Islet precursor cell (in vitro differentiated cells): ENCODE measurements at regions not wholly inside any gene's neighbourhood (a gene's known extent, or its start where the extent isn't known, plus 50 kb on each side); places are given as distances from the start of the nearest gene placed in this dataset.
"Not testable (repeated sequence)": the region's sequence is repeated elsewhere in the genome, so short reads cannot be mapped to it uniquely, and the experiment has no call there.

ENCODE experiments used
- DNase-seq: peaks from one replicate; pipeline ENCODE4 v3.0.0-alpha.2; 2018

GRCh38 chr4:112708772-112709171, 71.8 kb downstream of the LARP7 start:
- DNase-seq: no peak

GRCh38 chr4:112714922-112715901, 78.3 kb downstream of the LARP7 start:
- no peak for DNase-seq

DNA sequence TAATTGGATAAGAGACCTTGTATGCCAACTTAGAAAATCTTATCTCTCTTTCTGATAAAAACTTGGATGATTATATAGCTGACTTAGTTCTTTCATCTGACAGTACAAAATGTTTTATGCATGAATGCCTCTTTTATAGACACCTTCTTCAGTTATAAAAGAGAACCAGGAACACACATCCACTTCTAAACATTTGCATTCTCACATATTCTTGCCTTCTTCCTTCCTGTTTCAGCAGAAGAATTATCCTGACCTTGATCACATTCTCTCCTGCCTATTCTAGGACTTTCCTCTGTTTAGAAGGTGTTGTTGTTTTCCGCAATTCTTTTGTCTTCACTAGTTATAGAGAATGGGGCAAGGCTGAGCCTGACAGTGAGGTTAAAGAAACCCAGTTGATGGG, 80.9 kb downstream of the LARP7 start:
- no peak for DNase-seq

DNA sequence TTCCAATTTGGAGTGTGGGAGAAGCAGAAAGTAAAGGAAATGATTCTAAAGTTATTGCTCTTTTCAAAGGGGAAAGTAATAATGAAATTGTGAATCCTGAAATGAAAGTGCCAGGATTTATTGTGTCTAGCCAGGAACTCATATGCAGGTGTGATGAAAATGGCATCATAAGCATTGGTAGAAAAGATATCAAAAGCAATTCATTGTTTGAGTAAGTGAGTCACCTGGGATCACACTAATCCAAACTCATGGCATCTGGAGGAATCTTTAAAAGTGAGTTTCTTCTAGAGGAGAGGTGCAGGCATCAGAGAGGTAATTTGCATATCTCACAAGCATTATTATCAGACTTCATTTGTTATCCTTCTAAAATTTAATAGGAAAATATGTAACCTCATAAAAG, 84.7 kb downstream of the LARP7 start:
- DNase-seq: no peak

DNA sequence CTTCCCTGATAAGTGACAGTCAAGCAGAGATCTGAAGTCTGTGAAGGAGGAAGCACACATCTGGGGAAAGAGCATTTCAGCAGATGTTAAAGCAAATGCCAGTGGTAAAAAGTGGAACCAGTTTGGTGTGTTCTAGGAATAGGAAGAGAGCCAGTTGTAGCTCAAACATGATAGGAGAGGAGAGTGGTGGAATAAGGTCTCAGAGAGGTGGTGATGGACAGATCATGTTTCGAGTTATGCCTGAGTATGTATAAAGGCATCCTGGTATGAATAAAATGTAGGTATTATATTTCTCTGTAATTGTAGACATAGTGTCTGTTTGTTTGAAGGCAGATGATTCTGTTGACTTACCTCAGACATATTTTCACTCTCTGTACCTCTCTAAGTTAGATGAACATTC, 89.1 kb downstream of the LARP7 start:
- no peak for DNase-seq

- not testable (repeated sequence) for DNase-seq
These were observed 90.8 kb downstream of the LARP7 start for GRCh38 chr4:112727728-112728127.

GRCh38 chr4:112731715-112732114, 94.8 kb downstream of the LARP7 start:
- DNase-seq: no peak

DNA sequence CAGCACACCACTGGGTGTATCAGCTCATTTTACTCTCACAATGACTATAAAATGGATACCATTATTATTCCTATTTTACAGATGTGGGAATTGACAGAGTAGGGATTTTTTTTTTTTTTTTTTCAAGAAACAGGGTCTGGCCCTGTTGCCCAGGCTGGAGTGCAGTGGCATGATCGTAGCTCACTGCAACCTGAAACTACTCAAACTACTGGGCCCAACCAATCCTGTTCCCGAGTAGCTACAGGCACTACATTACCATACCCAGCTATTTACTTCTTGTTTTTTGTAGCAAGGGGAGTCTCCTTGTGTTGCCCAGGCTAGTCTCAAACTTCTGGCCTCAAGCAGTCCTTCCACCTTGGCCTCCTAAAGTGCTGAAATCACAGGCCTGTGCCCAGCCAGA, 95.2 kb downstream of the LARP7 start:
- no peak for DNase-seq

GRCh38 chr4:112735474-112735951, 98.6 kb downstream of the LARP7 start:
- no peak for DNase-seq

DNA sequence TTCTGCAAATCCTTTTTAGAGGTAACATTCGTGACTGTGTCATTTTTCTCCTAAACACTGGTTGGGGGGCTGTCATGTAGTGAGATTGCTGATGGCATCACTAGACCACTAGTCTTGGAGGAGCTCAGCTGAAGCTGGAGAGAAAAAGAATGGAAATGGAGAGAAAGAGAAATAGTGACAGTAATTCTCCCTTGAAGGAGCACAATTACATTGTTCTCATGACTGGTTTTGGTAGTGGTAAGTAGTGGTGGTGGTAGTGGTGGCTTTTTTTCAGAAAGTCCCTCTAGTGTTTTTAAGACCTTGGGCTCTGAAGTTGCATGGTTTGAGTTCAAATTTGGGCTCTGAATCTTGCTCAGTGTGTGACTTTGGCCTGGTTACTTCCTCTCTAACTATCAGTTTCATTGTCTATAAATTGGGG, 99.8 kb downstream of the LARP7 start:
- no peak for DNase-seq

GRCh38 chr4:112739442-112739841, 102.5 kb downstream of the LARP7 start:
- no peak for DNase-seq

GRCh38 chr4:112747036-112747435, 110.1 kb downstream of the LARP7 start:
- no peak for DNase-seq

DNA sequence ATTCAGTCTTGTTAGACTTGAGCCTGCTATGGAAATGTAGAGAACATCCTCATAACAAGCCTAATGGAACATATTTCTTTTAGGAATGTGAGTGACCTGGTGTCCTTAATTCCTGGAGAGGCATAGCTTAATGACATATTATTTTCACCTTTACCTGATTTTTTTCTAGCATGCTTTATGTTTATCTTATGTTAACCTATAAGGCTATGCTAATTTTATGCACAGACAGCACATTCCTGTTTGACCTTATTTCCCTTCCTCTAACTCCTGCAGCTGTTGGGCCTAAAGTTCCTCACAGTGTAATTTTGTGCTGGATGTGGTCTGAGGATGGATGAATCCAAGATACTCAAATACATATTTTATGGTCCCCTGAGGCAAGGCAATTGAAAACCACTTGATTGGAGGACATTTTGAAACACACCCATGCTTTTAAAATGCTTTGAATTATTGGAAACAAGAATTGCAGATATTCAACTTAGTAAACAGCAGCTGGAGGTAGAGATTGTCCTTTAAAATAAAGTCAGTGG, 111.5 kb downstream of the LARP7 start:
- no peak for DNase-seq

DNA sequence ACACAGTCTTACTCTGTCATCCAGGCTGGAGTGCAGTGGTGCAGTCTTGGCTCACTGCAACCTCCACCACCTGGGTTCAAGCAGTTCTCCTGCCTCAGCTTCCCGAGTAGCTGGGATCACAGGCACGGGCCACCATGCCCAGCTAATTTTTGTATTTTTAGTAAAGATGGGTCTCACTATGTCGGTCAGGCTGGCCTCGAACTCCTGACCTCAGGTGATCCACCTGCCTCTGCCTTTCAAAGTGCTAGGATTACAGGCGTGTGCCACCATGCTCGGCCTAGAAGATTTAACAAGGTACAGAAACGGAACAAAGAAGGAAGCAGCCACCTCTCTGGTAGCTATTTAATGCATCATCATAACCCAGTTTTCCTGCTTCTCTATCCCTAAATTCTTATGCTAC, 113.8 kb downstream of the LARP7 start:
- not testable (repeated sequence) for DNase-seq

DNA sequence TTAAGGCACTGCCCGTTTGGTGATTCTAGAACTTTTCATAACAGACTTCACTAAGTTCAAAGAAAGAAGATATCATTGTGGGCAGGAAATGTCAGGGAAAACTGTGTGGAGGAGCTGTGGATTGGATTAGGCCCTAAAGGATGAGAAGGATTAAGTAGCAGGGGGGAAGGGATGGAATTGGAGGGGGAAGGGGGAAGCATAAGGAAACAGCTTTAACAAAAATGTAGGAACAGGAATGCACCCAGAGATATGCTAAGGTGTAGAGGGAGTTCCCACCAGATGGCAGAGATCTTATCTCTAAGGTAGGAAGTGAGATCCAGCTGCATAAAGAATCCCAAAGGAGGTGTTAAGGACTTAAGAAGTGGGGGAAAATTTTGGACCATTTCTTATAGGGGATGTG, 114.5 kb downstream of the LARP7 start:
- no peak for DNase-seq

DNA sequence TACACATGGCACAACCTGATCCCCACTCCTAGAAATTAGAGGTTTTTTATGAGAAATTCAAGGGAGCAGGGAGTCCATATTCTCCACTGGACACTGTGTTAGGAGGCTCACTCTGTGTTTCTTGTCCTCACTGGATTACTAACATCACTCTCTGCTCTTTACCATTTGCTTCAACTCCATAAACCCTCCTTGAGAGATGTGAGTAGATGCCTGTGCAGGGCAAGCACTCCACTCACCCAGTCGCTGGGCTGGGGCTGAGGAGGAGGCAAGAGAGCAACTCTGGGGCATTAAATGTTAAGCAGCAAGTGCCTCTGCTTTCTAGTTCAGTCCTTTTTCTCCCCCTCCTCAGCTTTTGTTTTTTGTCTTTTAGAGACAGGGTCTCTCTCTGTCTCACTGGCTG, 115.1 kb downstream of the LARP7 start:
- no peak for DNase-seq

DNA sequence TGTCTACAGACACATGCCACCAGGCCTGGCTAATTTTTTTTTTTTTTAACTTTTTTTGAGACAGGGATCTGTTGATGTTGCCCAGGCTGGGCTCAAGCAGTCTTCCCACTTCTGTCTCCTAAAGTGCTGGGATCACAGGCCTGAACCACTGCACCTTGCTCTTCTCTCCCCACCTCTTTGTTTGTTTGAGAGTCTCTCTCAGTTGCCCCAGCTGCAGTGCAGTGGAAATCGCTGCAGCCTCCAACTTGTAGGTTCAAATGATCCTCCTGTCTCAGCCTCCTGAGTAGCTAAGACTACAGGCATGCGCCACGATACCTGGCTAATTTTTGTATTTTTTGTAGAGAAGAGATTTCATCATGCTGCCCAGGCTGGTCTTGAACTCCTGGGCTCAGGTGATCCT, 115.6 kb downstream of the LARP7 start:
- DNase-seq: no peak

GRCh38 chr4:112753333-112753732, 116.4 kb downstream of the LARP7 start:
- DNase-seq: peak; percentile 59

GRCh38 chr4:112759313-112759712, 122.4 kb downstream of the LARP7 start:
- no peak for DNase-seq

- DNase-seq: no peak
These were observed 128.5 kb downstream of the LARP7 start for GRCh38 chr4:112765317-112765974.

DNA sequence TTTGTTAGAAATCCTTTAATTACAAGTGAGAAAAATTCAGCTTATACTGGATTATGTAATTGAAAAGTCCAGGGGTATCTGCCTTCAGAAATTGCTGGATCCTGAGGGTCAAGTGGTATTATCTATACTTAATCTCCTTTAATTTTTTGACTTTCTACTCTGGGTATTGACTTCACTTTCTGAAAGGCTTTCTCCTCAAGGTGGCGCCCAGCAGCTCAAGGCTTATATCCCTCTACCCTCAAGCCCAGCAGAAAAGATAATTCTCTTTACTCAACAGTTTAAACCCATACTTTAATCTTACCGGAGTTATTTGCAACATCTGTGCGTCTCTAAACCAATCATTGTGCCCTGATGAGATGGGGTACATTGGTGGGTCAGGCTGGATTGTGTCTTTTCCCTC, 129.5 kb downstream of the LARP7 start:
- no peak for DNase-seq

GRCh38 chr4:112767386-112767785, 130.4 kb downstream of the LARP7 start:
- no peak for DNase-seq

- DNase-seq: no peak
These were observed 133.2 kb downstream of the LARP7 start for GRCh38 chr4:112770114-112770513.

- no peak for DNase-seq
These were observed 138.9 kb downstream of the LARP7 start for GRCh38 chr4:112775801-112776200.
